Stomach (tissue), 8 donors: ENCODE measurements at regions not wholly inside any gene's neighbourhood (a gene's known extent, or its start where the extent isn't known, plus 50 kb on each side); places are given as distances from the start of the nearest gene placed in this dataset.

Experiments used
- DNase-seq, 2 donors: peaks; one replicate each; pipeline versions ENCODE4 v3.0.0 to v3.0.0-alpha.2; 2013 to 2019
- H3K27ac ChIP-seq, 5 donors: fragments of 200-600 bp in 4 of 5; sonication (generic) in 4 of 5; one replicate each; pipeline ENCODE4 v1.5.1; 2013 to 2019; ENCODE audit warnings: mild to moderate bottlenecking in 1 of 5, moderate library complexity in 1 of 5
- H3K27me3 ChIP-seq, 3 donors: fragments of 200-600 bp; sonication (generic); one replicate each; pipeline ENCODE4 v1.5.1; 2017 to 2019; ENCODE audit warnings: mixed run types in 1 of 3
- H3K36me3 ChIP-seq, 4 donors: fragments of 200-600 bp; sonication (generic); 1 replicate in 3 of 4; 2 replicates in 1 of 4; pipeline ENCODE4 v1.5.1; 2016 to 2019
- H3K4me1 ChIP-seq, 4 donors: fragments of 200-600 bp; sonication (generic); one replicate each; pipeline ENCODE4 v1.5.1; 2016 to 2019
- H3K4me3 ChIP-seq, 4 donors: fragments of 200-600 bp; sonication (generic) in 3 of 4; one replicate each; pipeline ENCODE4 v1.5.1; 2016 to 2019; ENCODE audit warnings: mild to moderate bottlenecking in 1 of 4
- H3K9me3 ChIP-seq, 4 donors: fragments of 200-600 bp; sonication (generic); one replicate each; pipeline ENCODE4 v1.5.1; 2016 to 2019
- CTCF ChIP-seq, 7 experiments: fragments of 450-650 bp in 4 of 7; fragments of 200-600 bp in 3 of 7; sonication (generic) in 3 of 7; IDR thresholded peaks; one replicate each; pipeline ENCODE4 v1.5.1; 2016 to 2019; ENCODE audit warnings: antibody characterized with exemption in 7 of 7, control low read depth in 2 of 7, mild to moderate bottlenecking in 1 of 7
- EP300 ChIP-seq: sonication (generic); formaldehyde crosslinking; IDR thresholded peaks from one replicate; pipeline ENCODE4 v1.6.1; 2017; ENCODE audit warnings: antibody characterized with exemption
- POLR2A ChIP-seq, 4 donors: fragments of 450-650 bp; IDR thresholded peaks; one replicate each; pipeline ENCODE4 v1.6.1; 2016; ENCODE audit warnings: antibody characterized with exemption in 4 of 4, control low read depth in 2 of 4, mild to moderate bottlenecking in 1 of 4, moderate library complexity in 1 of 4
- POLR2AphosphoS5 ChIP-seq, 3 donors: sonication (generic); formaldehyde crosslinking; IDR thresholded peaks; one replicate each; pipeline ENCODE4 v1.6.1; 2016; ENCODE audit warnings: antibody characterized with exemption in 3 of 3
- WGBS, 5 donors: extraction: QIAGEN DNeasy Blood & Tissue Kit in 3 of 5; methylation state at CpG; one replicate each; pipeline versions ENCODE4 v1.1.5 to v1.1.7; 2013 to 2018; 5-methylcytosine and 5-hydroxymethylcytosine counted together
- intact Hi-C: fragments of 100-400 bp; cut with DNase I; formaldehyde crosslinking; loops from one replicate; pipeline ENCODE4 v1.15.1; 2023; ENCODE audit warnings: low total_unique reads
- donor health status: healthy with polysubstance abuse.
- donor health status: Bipolar disorder and iron deficiency.
- donor health status: healthy.

GRCh38 chr18:28365411-28365831 lies 188.5 kb upstream of the CDH2 start:
- TF ChIP-seq EP300 (no peak), POLR2A (IDR thresholded peaks at IDR 0.05) (no peak), CTCF (IDR thresholded peaks at IDR 0.05) (no peak), POLR2AphosphoS5 (IDR thresholded peaks at IDR 0.05) (no peak)
- peak in 1 of 2 donors; percentile 56 for DNase-seq
- Histone ChIP-seq H3K27ac (no peak overlapping the region), H3K27me3 (no peaks in the 10 kb centered on the region), H3K9me3 (no peaks in the 10 kb centered on the region), H3K4me3 (no peak overlapping the region), H3K36me3 (no peaks in the 10 kb centered on the region), H3K4me1 (peaks cover 0 to 4% (median 0%) of the 10 kb centered on the region in 4 donors)
- 28 to 49% (median 35%) methylated on average over 1 of the region's 1 CpG for WGBS, 5 donors
- intact Hi-C loops, result no loop called here

- WGBS, 5 donors, result 81 to 92% (median 84%) methylated on average over 8 of the region's 8 CpGs
These were observed 186.2 kb upstream of the CDH2 start for GRCh38 chr18:28363124-28363523.

GRCh38 chr18:28359176-28359575 lies 182.2 kb upstream of the CDH2 start:
- no peak overlapping the region for H3K27ac ChIP-seq
- no peaks in the 10 kb centered on the region for H3K27me3 ChIP-seq
- H3K4me1 ChIP-seq, result no peaks in the 10 kb centered on the region
- H3K9me3 ChIP-seq, result no peaks in the 10 kb centered on the region
- WGBS, 5 donors, result 50 to 57% (median 54%) methylated on average over 4 of the region's 4 CpGs
- DNase-seq, result no peak
- intact Hi-C loops, result no loop called here
- no peaks in the 10 kb centered on the region for H3K36me3 ChIP-seq
- TF ChIP-seq POLR2A (IDR thresholded peaks at IDR 0.05), result no peak
- no peak for TF ChIP-seq EP300
- TF ChIP-seq POLR2AphosphoS5 (IDR thresholded peaks at IDR 0.05), result no peak
- no peak for TF ChIP-seq CTCF (IDR thresholded peaks at IDR 0.05)
- no peak overlapping the region for H3K4me3 ChIP-seq

More at GRCh38 chr18:28363124-28363523, 186.2 kb upstream of the CDH2 start:
- Histone ChIP-seq H3K4me1 (peaks cover 0 to 4% (median 0%) of the 10 kb centered on the region in 4 donors), H3K9me3 (no peaks in the 10 kb centered on the region), H3K4me3 (no peak overlapping the region), H3K27ac (no peak overlapping the region), H3K27me3 (no peaks in the 10 kb centered on the region), H3K36me3 (no peaks in the 10 kb centered on the region)
- no peak for DNase-seq
- TF ChIP-seq POLR2A (IDR thresholded peaks at IDR 0.05) (no peak), CTCF (IDR thresholded peaks at IDR 0.05) (no peak), POLR2AphosphoS5 (IDR thresholded peaks at IDR 0.05) (no peak), EP300 (no peak)
- intact Hi-C loops, result no loop called here

GRCh38 chr18:28357766-28358401 lies 181.0 kb upstream of the CDH2 start:
- 76 to 83% (median 81%) methylated on average over 6 of the region's 6 CpGs for WGBS, 5 donors
- Histone ChIP-seq H3K27me3 (no peaks in the 10 kb centered on the region), H3K27ac (no peak overlapping the region), H3K4me3 (no peak overlapping the region), H3K4me1 (no peaks in the 10 kb centered on the region), H3K36me3 (no peaks in the 10 kb centered on the region), H3K9me3 (no peaks in the 10 kb centered on the region)
- DNase-seq, result no peak
- TF ChIP-seq POLR2AphosphoS5 (IDR thresholded peaks at IDR 0.05) (no peak), CTCF (IDR thresholded peaks at IDR 0.05) (no peak), EP300 (no peak), POLR2A (IDR thresholded peaks at IDR 0.05) (no peak)
- intact Hi-C loops, result no loop called here
